ENCODE measurements at regions not wholly inside any gene's neighbourhood (a gene's known extent, or its start where the extent isn't known, plus 50 kb on each side); places are given as distances from the start of the nearest gene placed in this dataset.

GRCh38 chr1:228978484-228979324 lies 243.4 kb downstream of the RHOU start:
- FAIRE-seq (no peak), DNase-seq (ENCODE audit: low spot score) (no peak), ATAC-seq (peak; percentile 56)
- 0 out of 5 replicates have a peak, but pooled peaks cover 0 to 6% of the 10 kb centered on the region in 2 experiments for H3K27me3 ChIP-seq (ENCODE audit: control insufficient read depth in 1 of 2, insufficient read depth in 2 of 2, low read length in 2 of 2)
- H3K9ac ChIP-seq (ENCODE audit: insufficient read depth, low read depth, low read length): peak overlapping the region; percentile 26; the same call in 1 of the 2 replicates
- peak; percentile 84 to 91 for TF ChIP-seq MAFK (conservative IDR thresholded peaks at IDR 0.05 in 1 of 2, IDR thresholded peaks at IDR 0.05 in 1 of 2; ENCODE audit: low read length in 2 of 2)
- TF ChIP-seq MAFF (IDR thresholded peaks at IDR 0.05; ENCODE audit: low read depth, low read length): peak; percentile 85
- TF ChIP-seq NR0B2 (CRISPR knock-in tag; IDR thresholded peaks at IDR 0.05): no peak
- 0 out of 2 replicates have a peak, but pooled peaks have one; percentile 56 for TF ChIP-seq ZNF3 (CRISPR knock-in tag; IDR thresholded peaks at IDR 0.05)
- no peak for TF ChIP-seq ZHX1 (CRISPR knock-in tag; IDR thresholded peaks at IDR 0.05; ENCODE audit: low read depth)
- TF ChIP-seq ZNF800 (CRISPR knock-in tag; IDR thresholded peaks at IDR 0.05): no peak
- TF ChIP-seq DZIP1 (CRISPR knock-in tag; IDR thresholded peaks at IDR 0.05): no peak
- peak; percentile 12; the same call in 1 of the 2 replicates for TF ChIP-seq ZNF687 (CRISPR knock-in tag; IDR thresholded peaks at IDR 0.05)
- no TSS peak for BruUV-seq (replicated peaks)
- peak overlapping the region; percentile 95 for H2AFZ ChIP-seq (ENCODE audit: low read length)
- H3K4me1 ChIP-seq (ENCODE audit: insufficient read depth, low read length): peaks cover 51% of the 10 kb centered on the region
- POLR2A ChIA-PET: interaction anchor here (1.6 kb wide), 1 partner anchor 14 kb away, joined by 5 read pairs; no protein-coding TSS in a partner anchor
- no peaks in the 10 kb centered on the region for H3K36me3 ChIP-seq (replicated peaks in 1 of 2; ENCODE audit: control insufficient read depth in 1 of 2, insufficient read depth in 2 of 2, low read length in 2 of 2)
- H3K9me3 ChIP-seq (ENCODE audit: low read length): no peaks in the 10 kb centered on the region
- no peak overlapping the region for H3K27ac ChIP-seq (ENCODE audit: extremely low read length, insufficient read depth, low read length)
- intact Hi-C loops (cut with micrococcal nuclease; ENCODE audit: unreplicated experiment) (no loop called here), in situ Hi-C loops (cut with HindIII; ENCODE audit: extremely low pct_ligation_motif_present, low pct_unique_long_range_greater_than_20kb) (no loop called here)
- 20% methylated on average over 10 of the region's 14 CpGs for WGBS (ENCODE audit: low lambda C conversion rate)
- peak overlapping the region in 2 of 3 experiments; percentile 24 to 40; a peak in 3 of 6 replicates for H3K4me3 ChIP-seq (replicated peaks in 1 of 3; ENCODE audit: insufficient read depth in 1 of 3, low read depth in 2 of 3, low read length in 3 of 3)
- peak overlapping the region; percentile 77 for H3K4me2 ChIP-seq (ENCODE audit: low read depth, low read length)
- H4K20me1 ChIP-seq (ENCODE audit: insufficient read depth, low read length): no peaks in the 10 kb centered on the region
- no peaks in the 10 kb centered on the region for H3K79me2 ChIP-seq (ENCODE audit: insufficient read depth, low read length)
- CTCF ChIA-PET (ENCODE audit: low intra/inter-chr PET ratio, low total read pairs): no interaction called here

All from HepG2 (cell line).